ENCODE measurements at regions not wholly inside any gene's neighbourhood (a gene's known extent, or its start where the extent isn't known, plus 50 kb on each side); places are given as distances from the start of the nearest gene placed in this dataset.
"Not testable (repeated sequence)": the region's sequence is repeated elsewhere in the genome, so short reads cannot be mapped to it uniquely, and the experiment has no call there.

- no peak overlapping the region for H3K4me3 ChIP-seq (ENCODE audit: low read depth, low read length)
- TF ChIP-seq CTCF (conservative IDR thresholded peaks at IDR 0.05; ENCODE audit: low read depth, low read length), result no peak
- DNase-seq (ENCODE audit: low read depth), result no peak
Observed at GRCh38 chr3:118805007-118805406, 229.6 kb downstream of the IGSF11 start.

- no peak for DNase-seq (ENCODE audit: low read depth)
- TF ChIP-seq CTCF (conservative IDR thresholded peaks at IDR 0.05; ENCODE audit: low read depth, low read length), result no peak
- H3K4me3 ChIP-seq (ENCODE audit: low read depth, low read length), result no peak overlapping the region
Observed at GRCh38 chr3:118806423-118806822, 228.2 kb downstream of the IGSF11 start.

GRCh38 chr3:118807349-118807748 is 227.3 kb downstream of the IGSF11 start:
- not testable (repeated sequence) for H3K4me3 ChIP-seq (ENCODE audit: low read depth, low read length); DNase-seq (ENCODE audit: low read depth)

GRCh38 chr3:118808723-118809122 is 225.9 kb downstream of the IGSF11 start:
- DNase-seq (ENCODE audit: low read depth), result no peak
- no peak for TF ChIP-seq CTCF (conservative IDR thresholded peaks at IDR 0.05; ENCODE audit: low read depth, low read length)
- no peak overlapping the region for H3K4me3 ChIP-seq (ENCODE audit: low read depth, low read length)

GRCh38 chr3:118809696-118810498 is 224.7 kb downstream of the IGSF11 start:
- H3K4me3 ChIP-seq (ENCODE audit: low read depth, low read length), result no peak overlapping the region
- DNase-seq (ENCODE audit: low read depth), result no peak
- no peak for TF ChIP-seq CTCF (conservative IDR thresholded peaks at IDR 0.05; ENCODE audit: low read depth, low read length)

GRCh38 chr3:118810499-118811035 is 224.1 kb downstream of the IGSF11 start:
- no peak for TF ChIP-seq CTCF (conservative IDR thresholded peaks at IDR 0.05; ENCODE audit: low read depth, low read length)
- no peak overlapping the region for H3K4me3 ChIP-seq (ENCODE audit: low read depth, low read length)
- DNase-seq (ENCODE audit: low read depth), result no peak

GRCh38 chr3:118811236-118811732 is 223.4 kb downstream of the IGSF11 start:
- no peak overlapping the region for H3K4me3 ChIP-seq (ENCODE audit: low read depth, low read length)
- no peak for DNase-seq (ENCODE audit: low read depth)
- no peak for TF ChIP-seq CTCF (conservative IDR thresholded peaks at IDR 0.05; ENCODE audit: low read depth, low read length)

Data from choroid plexus epithelial cell (primary cell).